Hepatocyte (in vitro differentiated cells): ENCODE measurements at regions not wholly inside any gene's neighbourhood (a gene's known extent, or its start where the extent isn't known, plus 50 kb on each side); places are given as distances from the start of the nearest gene placed in this dataset.

Experiments used
- DNase-seq: peaks from one replicate; pipeline ENCODE4 v3.0.0-alpha.2; 2016; ENCODE audit warnings: low spot score
- H2AFZ ChIP-seq: fragments of 200-600 bp; sonication (generic); 2 replicates; pipeline ENCODE4 v1.6.0; 2016; ENCODE audit warnings: antibody characterized with exemption, mild to moderate bottlenecking
- H3K27ac ChIP-seq: fragments of 200-600 bp; sonication (generic); 2 replicates; pipeline ENCODE4 v1.5.1; 2016; ENCODE audit warnings: mild to moderate bottlenecking
- H3K27me3 ChIP-seq: fragments of 200-600 bp; sonication (generic); 2 replicates; pipeline ENCODE4 v1.6.1; 2016
- H3K36me3 ChIP-seq: fragments of 200-600 bp; sonication (generic); replicated peaks from 2 replicates; pipeline ENCODE4 v1.5.1; 2016; ENCODE audit warnings: low read depth; ENCODE audit not compliant: insufficient read depth
- H3K4me1 ChIP-seq: fragments of 200-600 bp; sonication (generic); 2 replicates; pipeline ENCODE4 v1.5.1; 2016; ENCODE audit warnings: mild to moderate bottlenecking, moderate library complexity; ENCODE audit not compliant: insufficient read depth
- H3K4me2 ChIP-seq: fragments of 200-600 bp; sonication (generic); 2 replicates; pipeline ENCODE4 v1.6.0; 2016
- H3K4me3 ChIP-seq: fragments of 200-600 bp; sonication (generic); 2 replicates; pipeline ENCODE4 v1.5.1; 2016; ENCODE audit warnings: mild to moderate bottlenecking
- H3K79me2 ChIP-seq: fragments of 200-600 bp; sonication (generic); 2 replicates; pipeline ENCODE4 v1.6.0; 2017; ENCODE audit warnings: mild to moderate bottlenecking
- H3K9me2 ChIP-seq: fragments of 200-600 bp; sonication (generic); replicated peaks from 2 replicates; pipeline ENCODE4 v1.6.0; 2017; ENCODE audit warnings: mild to moderate bottlenecking; ENCODE audit not compliant: insufficient read depth
- H3K9me3 ChIP-seq: fragments of 200-600 bp; sonication (generic); 2 replicates; pipeline ENCODE4 v1.5.1; 2016; ENCODE audit warnings: low read depth, mild to moderate bottlenecking
- H4K20me1 ChIP-seq: fragments of 200-600 bp; sonication (generic); 2 replicates; pipeline ENCODE4 v1.6.0; 2016; ENCODE audit warnings: mild to moderate bottlenecking; ENCODE audit not compliant: insufficient read depth, poor library complexity, severe bottlenecking
- EZH2 ChIP-seq: fragments of 200-600 bp; sonication (generic); IDR thresholded peaks from 2 replicates; pipeline ENCODE4 v1.6.1; 2016; ENCODE audit warnings: antibody characterized with exemption, mild to moderate bottlenecking, borderline replicate concordance
- EZH2phosphoT487 ChIP-seq: fragments of 200-600 bp; sonication (generic); IDR thresholded peaks from one replicate; pipeline ENCODE4 v1.6.1; 2018; ENCODE audit warnings: antibody characterized with exemption, mild to moderate bottlenecking, low read depth, moderate library complexity; ENCODE audit not compliant: unreplicated experiment, severe bottlenecking
- WGBS: methylation state at CpG from one replicate; pipeline ENCODE4 v1.1.6; 2016; ENCODE audit warnings: low lambda C conversion rate; ENCODE audit errors: missing lambda C conversion rate; 5-methylcytosine and 5-hydroxymethylcytosine counted together
- TF ChIP-seq, protein P1 (sequence below): fragments of 200-600 bp; sonication (generic); IDR thresholded peaks from 2 replicates; pipeline ENCODE4 v1.5.1; 2016; ENCODE audit warnings: antibody characterized with exemption, mild to moderate bottlenecking; ENCODE audit not compliant: poor library complexity

DNA sequence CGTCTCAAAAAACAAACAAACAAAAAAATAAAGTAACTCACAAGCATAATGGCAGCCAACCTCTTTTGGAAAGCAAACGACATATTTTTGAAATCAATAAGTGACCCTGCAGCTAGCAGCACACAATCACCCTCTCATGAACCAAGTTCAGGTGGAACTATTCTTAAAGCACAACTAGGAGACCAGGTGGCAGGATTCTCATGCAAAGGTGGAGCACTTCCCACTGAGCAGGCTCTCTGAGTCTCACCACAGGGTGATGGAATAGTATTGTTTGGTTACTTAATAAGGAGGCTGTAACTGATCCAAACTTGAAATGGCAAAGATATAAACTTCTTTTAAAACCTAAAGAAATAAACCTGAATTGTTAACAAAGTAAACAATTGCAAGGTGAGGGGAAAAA is 1293.1 kb downstream of the PCDH19 start:
- no peaks in the 10 kb centered on the region for H3K9me2 ChIP-seq
- DNase-seq, result no peak
- TF ChIP-seq, protein P1, sequence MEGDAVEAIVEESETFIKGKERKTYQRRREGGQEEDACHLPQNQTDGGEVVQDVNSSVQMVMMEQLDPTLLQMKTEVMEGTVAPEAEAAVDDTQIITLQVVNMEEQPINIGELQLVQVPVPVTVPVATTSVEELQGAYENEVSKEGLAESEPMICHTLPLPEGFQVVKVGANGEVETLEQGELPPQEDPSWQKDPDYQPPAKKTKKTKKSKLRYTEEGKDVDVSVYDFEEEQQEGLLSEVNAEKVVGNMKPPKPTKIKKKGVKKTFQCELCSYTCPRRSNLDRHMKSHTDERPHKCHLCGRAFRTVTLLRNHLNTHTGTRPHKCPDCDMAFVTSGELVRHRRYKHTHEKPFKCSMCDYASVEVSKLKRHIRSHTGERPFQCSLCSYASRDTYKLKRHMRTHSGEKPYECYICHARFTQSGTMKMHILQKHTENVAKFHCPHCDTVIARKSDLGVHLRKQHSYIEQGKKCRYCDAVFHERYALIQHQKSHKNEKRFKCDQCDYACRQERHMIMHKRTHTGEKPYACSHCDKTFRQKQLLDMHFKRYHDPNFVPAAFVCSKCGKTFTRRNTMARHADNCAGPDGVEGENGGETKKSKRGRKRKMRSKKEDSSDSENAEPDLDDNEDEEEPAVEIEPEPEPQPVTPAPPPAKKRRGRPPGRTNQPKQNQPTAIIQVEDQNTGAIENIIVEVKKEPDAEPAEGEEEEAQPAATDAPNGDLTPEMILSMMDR, result no peak
- TF ChIP-seq EZH2 (no peak), EZH2phosphoT487 (no peak)
- H3K4me1 ChIP-seq, result no peaks in the 10 kb centered on the region
- no peaks in the 10 kb centered on the region for H3K79me2 ChIP-seq
- H2AFZ ChIP-seq, result no peak overlapping the region
- H3K27me3 ChIP-seq, result no peaks in the 10 kb centered on the region
- no peak overlapping the region for H3K4me3 ChIP-seq
- no peaks in the 10 kb centered on the region for H4K20me1 ChIP-seq
- no peak overlapping the region for H3K27ac ChIP-seq
- H3K4me2 ChIP-seq, result no peak overlapping the region
- no peaks in the 10 kb centered on the region for H3K36me3 ChIP-seq
- WGBS, result 79% methylated on average over 2 of the region's 2 CpGs
- H3K9me3 ChIP-seq, result no peaks in the 10 kb centered on the region

DNA sequence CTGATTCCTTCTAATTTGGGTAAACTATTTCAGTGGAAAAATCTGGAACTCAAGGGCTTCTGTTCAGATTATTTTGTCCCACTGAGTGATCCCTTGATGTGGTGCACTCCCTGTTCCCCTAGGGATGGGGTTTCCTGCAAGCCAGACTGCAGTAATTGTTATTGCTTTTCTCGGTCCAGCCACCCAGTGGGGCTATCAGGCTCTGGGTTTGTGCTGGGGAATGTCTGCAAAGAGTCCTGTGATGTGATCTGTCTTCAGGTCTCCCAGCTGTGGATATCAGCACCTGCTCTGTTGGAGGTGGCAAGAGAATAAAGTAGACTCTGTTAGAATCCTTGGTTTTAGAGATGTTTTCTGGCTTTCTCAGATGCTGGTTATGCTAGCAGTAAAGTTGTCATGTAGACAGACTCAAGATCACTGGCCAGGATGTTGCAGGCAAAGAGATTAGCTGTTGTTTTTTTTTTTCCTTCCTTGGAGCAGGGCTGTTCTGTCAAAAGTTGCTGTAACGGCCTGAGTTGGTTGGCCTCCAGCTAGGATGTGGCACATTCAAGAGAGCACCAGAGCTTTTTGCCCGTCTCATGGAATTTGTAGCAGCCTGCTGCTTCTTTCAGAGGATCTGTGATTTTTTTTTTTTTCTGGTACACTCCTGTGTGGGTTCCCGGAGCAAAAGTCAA is 1314.0 kb downstream of the PCDH19 start:
- Histone ChIP-seq H3K27ac (no peak overlapping the region), H3K79me2 (no peaks in the 10 kb centered on the region), H3K36me3 (no peaks in the 10 kb centered on the region), H3K9me3 (no peaks in the 10 kb centered on the region), H2AFZ (no peak overlapping the region), H3K4me1 (no peaks in the 10 kb centered on the region), H3K9me2 (no peaks in the 10 kb centered on the region), H3K27me3 (no peaks in the 10 kb centered on the region), H3K4me3 (no peak overlapping the region), H3K4me2 (no peak overlapping the region), H4K20me1 (no peaks in the 10 kb centered on the region)
- no peak for DNase-seq
- 44% methylated on average over 4 of the region's 4 CpGs for WGBS
- TF ChIP-seq, protein P1, result no peak
- TF ChIP-seq EZH2phosphoT487 (no peak), EZH2 (no peak)

DNA sequence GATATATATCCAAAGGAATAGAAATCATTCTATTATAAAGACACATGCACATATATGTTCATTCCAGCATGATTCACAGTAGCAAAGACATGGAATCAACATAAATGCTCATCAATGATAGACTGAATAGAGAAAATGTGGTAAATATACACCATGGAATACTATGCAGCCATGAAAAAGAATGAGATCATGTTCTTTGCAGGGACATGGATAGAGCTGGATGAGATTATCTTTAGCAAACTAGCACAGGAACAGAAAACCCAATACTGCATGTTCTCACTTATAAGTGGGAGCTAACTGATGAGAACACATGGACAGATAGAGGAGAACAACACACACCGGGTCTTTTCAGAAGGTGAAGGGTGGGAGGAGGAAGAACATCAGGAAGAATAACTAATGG is 1318.6 kb downstream of the PCDH19 start:
- Histone ChIP-seq H3K4me3 (no peak overlapping the region), H3K9me2 (no peaks in the 10 kb centered on the region), H2AFZ (no peak overlapping the region), H3K27me3 (no peaks in the 10 kb centered on the region), H3K79me2 (no peaks in the 10 kb centered on the region), H4K20me1 (no peaks in the 10 kb centered on the region), H3K4me1 (no peaks in the 10 kb centered on the region), H3K36me3 (no peaks in the 10 kb centered on the region), H3K27ac (no peak overlapping the region), H3K9me3 (no peaks in the 10 kb centered on the region), H3K4me2 (no peak overlapping the region)
- TF ChIP-seq EZH2phosphoT487 (no peak), EZH2 (no peak)
- TF ChIP-seq, protein P1, result no peak
- DNase-seq, result no peak
- 96% methylated on average over 1 of the region's 1 CpG for WGBS

DNA sequence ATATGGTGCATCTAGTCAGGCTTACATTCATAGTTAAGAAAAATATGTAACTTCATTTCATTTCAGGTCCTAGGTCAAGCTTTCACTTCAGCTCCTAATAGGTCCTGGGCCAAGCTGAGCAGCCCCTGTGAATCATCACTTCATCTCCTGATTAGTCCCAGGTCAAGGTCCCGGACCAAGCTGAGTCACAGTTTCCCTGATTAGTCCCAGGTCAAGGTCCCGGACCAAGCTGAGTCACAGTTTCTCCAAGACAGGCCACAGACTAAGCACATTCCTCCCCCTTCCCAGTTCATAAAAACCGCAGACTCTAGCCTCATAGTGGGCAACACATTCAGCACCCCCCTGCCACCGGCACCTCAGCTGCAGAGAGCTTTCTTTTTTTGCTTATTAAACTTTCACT is 1331.8 kb downstream of the PCDH19 start:
- no peak overlapping the region for H3K4me2 ChIP-seq
- DNase-seq, result peak; percentile 28
- no peaks in the 10 kb centered on the region for H3K4me1 ChIP-seq
- H3K9me3 ChIP-seq, result no peaks in the 10 kb centered on the region
- no peaks in the 10 kb centered on the region for H4K20me1 ChIP-seq
- no peaks in the 10 kb centered on the region for H3K27me3 ChIP-seq
- WGBS, result 50% methylated on average over 4 of the region's 4 CpGs
- H3K9me2 ChIP-seq, result no peaks in the 10 kb centered on the region
- TF ChIP-seq, protein P1, result no peak
- TF ChIP-seq EZH2phosphoT487 (no peak), EZH2 (no peak)
- no peaks in the 10 kb centered on the region for H3K79me2 ChIP-seq
- no peaks in the 10 kb centered on the region for H3K36me3 ChIP-seq
- H3K4me3 ChIP-seq, result no peak overlapping the region
- H2AFZ ChIP-seq, result no peak overlapping the region
- no peak overlapping the region for H3K27ac ChIP-seq
